A673 (cell line): ENCODE measurements at regions not wholly inside any gene's neighbourhood (a gene's known extent, or its start where the extent isn't known, plus 50 kb on each side); places are given as distances from the start of the nearest gene placed in this dataset.

Experiments
- BruUV-seq: library from RNA; stranded (reverse); fragments of 400-500 nt; replicated peaks from 2 replicates; lab custom pipeline; 2021; lab: Mats Ljungman, UMichigan
- CTCF ChIA-PET: fragments of 300-600 bp; sonication (Branson Sonifier 250); formaldehyde crosslinking; loops from one replicate; lab custom pipeline; 2022; ENCODE audit warnings: antibody characterized with exemption; lab: Charles Lee
- POLR2A ChIA-PET: fragments of 300-600 bp; sonication (Branson Sonifier 250); formaldehyde crosslinking; loops from one replicate; lab custom pipeline; 2022; ENCODE audit warnings: antibody characterized with exemption; ENCODE audit not compliant: low non-redundant PET; lab: Charles Lee
- DNase-seq: peaks from one replicate; pipeline ENCODE4 v3.0.0-alpha.2; 2015; ENCODE audit warnings: low spot score
- H3K27ac ChIP-seq: fragments of 200-600 bp; sonication (generic); 2 replicates; pipeline ENCODE4 v1.5.1; 2016; ENCODE audit warnings: mixed run types, low read depth, mild to moderate bottlenecking, mixed read lengths, antibody characterized with exemption, low read length; ENCODE audit not compliant: poor library complexity, severe bottlenecking
- H3K27me3 ChIP-seq: fragments of 200-600 bp; sonication (generic); replicated peaks from 2 replicates; pipeline ENCODE4 v1.6.1; 2017; ENCODE audit warnings: mixed run types, low read depth, mild to moderate bottlenecking, mixed read lengths, antibody characterized with exemption, low read length; ENCODE audit not compliant: insufficient read depth, poor library complexity
- H3K36me3 ChIP-seq: fragments of 200-600 bp; sonication (generic); 2 replicates; pipeline ENCODE4 v1.6.1; 2016; ENCODE audit warnings: mixed run types, mild to moderate bottlenecking, mixed read lengths, antibody characterized with exemption, low read length; ENCODE audit not compliant: insufficient read depth, poor library complexity, severe bottlenecking
- H3K4me1 ChIP-seq: fragments of 200-600 bp; sonication (generic); 2 replicates; pipeline ENCODE4 v1.6.1; 2017; ENCODE audit warnings: mixed run types, mild to moderate bottlenecking, mixed read lengths, antibody characterized with exemption, low read length; ENCODE audit not compliant: insufficient read depth, poor library complexity, severe bottlenecking
- H3K4me3 ChIP-seq: fragments of 200-600 bp; sonication (generic); 2 replicates; pipeline ENCODE4 v1.5.1; 2016; ENCODE audit warnings: low read depth, mixed run types, mild to moderate bottlenecking, mixed read lengths, low read length; ENCODE audit not compliant: poor library complexity, severe bottlenecking
- H3K9me3 ChIP-seq: fragments of 200-600 bp; sonication (generic); 2 replicates; pipeline ENCODE4 v1.6.1; 2016; ENCODE audit warnings: mixed run types, low read depth, mild to moderate bottlenecking, mixed read lengths, antibody characterized with exemption, low read length; ENCODE audit not compliant: poor library complexity, severe bottlenecking
- CTCF ChIP-seq: fragments of 300-800, 200-600 bp; sonication (generic); conservative IDR thresholded peaks from 2 replicates; pipeline ENCODE4 v1.5.1; 2017; ENCODE audit warnings: low read depth, mild to moderate bottlenecking, antibody characterized with exemption, low read length, moderate library complexity, mixed read lengths
- EZH2 ChIP-seq: fragments of 200-600 bp; sonication (generic); IDR thresholded peaks from 2 replicates; pipeline ENCODE4 v1.6.1; 2017; ENCODE audit warnings: borderline replicate concordance, low read depth, mild to moderate bottlenecking, mixed read lengths, antibody characterized with exemption, low read length; ENCODE audit not compliant: poor library complexity, severe bottlenecking
- intact Hi-C: fragments of 100-400 bp; cut with micrococcal nuclease; formaldehyde crosslinking; loops from one replicate; pipeline ENCODE4 v1.10.0; 2022; ENCODE audit not compliant: unreplicated experiment

- ChIA-PET POLR2A (no interaction called here), CTCF (no interaction called here)
- intact Hi-C loops: no loop called here
- no peak for TF ChIP-seq EZH2
- Histone ChIP-seq H3K4me1 (no peaks in the 10 kb centered on the region), H3K4me3 (no peak overlapping the region), H3K27ac (no peak overlapping the region), H3K9me3 (no peaks in the 10 kb centered on the region), H3K27me3 (peaks cover 6% of the 10 kb centered on the region), H3K36me3 (no peaks in the 10 kb centered on the region)
- DNase-seq: no peak
- BruUV-seq: no TSS peak
Measured at GRCh38 chr13:47480951-47481350, 520.1 kb downstream of the SUCLA2 start.

- intact Hi-C loops: no loop called here
- POLR2A ChIA-PET: no interaction called here
- Histone ChIP-seq H3K4me1 (no peaks in the 10 kb centered on the region), H3K27ac (no peak overlapping the region), H3K4me3 (no peak overlapping the region), H3K36me3 (no peaks in the 10 kb centered on the region), H3K9me3 (no peaks in the 10 kb centered on the region), H3K27me3 (peaks cover 11% of the 10 kb centered on the region)
- no TSS peak for BruUV-seq
- DNase-seq: no peak
- TF ChIP-seq CTCF (no peak), EZH2 (no peak)
- CTCF ChIA-PET: interaction anchor here (0.7 kb wide), 1 partner anchor 770 kb away, joined by 3 read pairs; no protein-coding TSS in a partner anchor
Measured at GRCh38 chr13:47480121-47480520, 521.0 kb downstream of the SUCLA2 start.

GRCh38 chr13:47478985-47479384 lies 522.1 kb downstream of the SUCLA2 start:
- no peaks in the 10 kb centered on the region for H3K4me1 ChIP-seq
- no peak for DNase-seq

More at GRCh38 chr13:47478985-47479384, 522.1 kb downstream of the SUCLA2 start:
- ChIA-PET POLR2A (no interaction called here), CTCF (no interaction called here)
- Histone ChIP-seq H3K4me3 (no peak overlapping the region), H3K36me3 (no peaks in the 10 kb centered on the region), H3K27ac (no peak overlapping the region), H3K27me3 (peaks cover 12% of the 10 kb centered on the region), H3K9me3 (no peaks in the 10 kb centered on the region)
- no TSS peak for BruUV-seq
- intact Hi-C loops: no loop called here
- no peak for TF ChIP-seq EZH2
- no peak for TF ChIP-seq CTCF
